HCT116 (cell line): ENCODE measurements at regions not wholly inside any gene's neighbourhood (a gene's known extent, or its start where the extent isn't known, plus 50 kb on each side); places are given as distances from the start of the nearest gene placed in this dataset.

Source experiments
- ATAC-seq: fragments of 200-7000 bp; cut with Tn5 transposase; 2 replicates; pipeline ENCODE4 v1.9.1; 2020; ENCODE audit warnings: mild to moderate bottlenecking, moderate library complexity
- BruUV-seq: library from RNA; stranded (reverse); fragments of 400-500 nt; replicated peaks from 2 replicates; lab custom pipeline; 2021; lab: Mats Ljungman, UMichigan
- CTCF ChIA-PET: fragments of 300-600 bp; sonication (Branson Sonifier 250); formaldehyde crosslinking; loops from one replicate; lab custom pipeline; 2021; ENCODE audit warnings: antibody characterized with exemption; lab: Charles Lee
- POLR2A ChIA-PET: fragments of 300-600, 350-600 bp; sonication (Branson Sonifier 250); formaldehyde crosslinking; loops from one replicate; lab custom pipeline; 2021; ENCODE audit warnings: antibody characterized with exemption; lab: Charles Lee
- RAD21 ChIA-PET, 2 experiments: fragments of 300-600 bp; sonication (Branson Sonifier 250); formaldehyde crosslinking; loops; one replicate each; lab custom pipeline; 2023; ENCODE audit warnings: low total read pairs in 2 of 2; ENCODE audit not compliant: uncharacterized antibody in 2 of 2, unreplicated experiment in 2 of 2, low non-redundant PET in 1 of 2; lab: Charles Lee
- DNase-seq: peaks from one replicate; pipeline ENCODE4 v3.0.0-alpha.2; 2010; ENCODE audit warnings: low read depth, low spot score
- H2AFZ ChIP-seq: fragments of 200-600 bp; shearing (Covaris generic), sonication (generic); 2 replicates; pipeline ENCODE4 v1.6.1; 2017; ENCODE audit warnings: low read depth, mixed run types, mixed read lengths, antibody characterized with exemption, low read length; ENCODE audit not compliant: poor library complexity, severe bottlenecking
- H3K27ac ChIP-seq: 2 replicates; pipeline ENCODE4 v1.5.1; 2012; ENCODE audit warnings: low read depth, low read length
- H3K27me3 ChIP-seq: fragments of 200-600 bp; sonication (generic); 2 replicates; pipeline ENCODE4 v1.6.1; 2016; ENCODE audit warnings: mixed run types, low read length, mixed read lengths; ENCODE audit not compliant: insufficient read depth
- H3K36me3 ChIP-seq, 2 experiments: fragments of 200-500 bp in 1 of 2; fragments of 200-600 bp in 1 of 2; sonication (Bioruptor generic) in 1 of 2; sonication (generic) in 1 of 2; 2 replicates each; pipeline versions ENCODE4 v1.5.1 to v1.6.1; 2014 to 2016; ENCODE audit warnings: low read length in 2 of 2, inconsistent platforms in 1 of 2, mixed read lengths in 1 of 2, mixed run types in 1 of 2; ENCODE audit not compliant: insufficient read depth in 2 of 2, control insufficient read depth in 1 of 2
- H3K4me1 ChIP-seq, 2 experiments: fragments of 200-600 bp in 1 of 2; sonication (generic) in 1 of 2; 2 replicates each; pipeline versions ENCODE4 v1.5.1 to v1.6.1; 2012 to 2017; ENCODE audit warnings: low read length in 2 of 2, inconsistent platforms in 1 of 2, mild to moderate bottlenecking in 1 of 2, mixed read lengths in 1 of 2, mixed run types in 1 of 2, moderate library complexity in 1 of 2; ENCODE audit not compliant: insufficient read depth in 2 of 2, control insufficient read depth in 1 of 2
- H3K4me2 ChIP-seq: fragments of 200-600 bp; sonication (generic); 2 replicates; pipeline ENCODE4 v1.6.1; 2017; ENCODE audit warnings: mixed run types, low read length, mixed read lengths
- H3K4me3 ChIP-seq, 2 experiments: fragments of 200-600 bp in 1 of 2; sonication (generic) in 1 of 2; replicated peaks in 1 of 2; 2 replicates each; pipeline ENCODE4 v1.5.1; 2011 to 2016; ENCODE audit warnings: low read length in 2 of 2, control low read depth in 1 of 2, low read depth in 1 of 2, mild to moderate bottlenecking in 1 of 2, mixed read lengths in 1 of 2, mixed run types in 1 of 2
- H3K79me2 ChIP-seq: fragments of 200-600 bp; sonication (generic); 2 replicates; pipeline ENCODE4 v1.6.1; 2017; ENCODE audit warnings: mild to moderate bottlenecking, mixed run types, low read length, moderate library complexity, mixed read lengths; ENCODE audit not compliant: insufficient read depth
- H3K9ac ChIP-seq: fragments of 200-600 bp; sonication (generic); 2 replicates; pipeline ENCODE4 v1.6.1; 2016; ENCODE audit warnings: low read length, mixed read lengths
- H3K9me2 ChIP-seq: fragments of 200-600 bp; sonication (generic), shearing (Covaris generic); 2 replicates; pipeline ENCODE4 v1.6.1; 2017; ENCODE audit warnings: mixed run types, mild to moderate bottlenecking, moderate library complexity; ENCODE audit not compliant: insufficient read depth
- H3K9me3 ChIP-seq, 2 experiments: fragments of 200-500 bp in 1 of 2; fragments of 200-600 bp in 1 of 2; sonication (Bioruptor generic) in 1 of 2; sonication (generic) in 1 of 2; 2 replicates each; pipeline ENCODE4 v1.6.1; 2014 to 2017; ENCODE audit warnings: low read length in 2 of 2, mixed read lengths in 2 of 2, inconsistent platforms in 1 of 2, low read depth in 1 of 2, mild to moderate bottlenecking in 1 of 2, mixed run types in 1 of 2, moderate library complexity in 1 of 2; ENCODE audit not compliant: control insufficient read depth in 1 of 2, insufficient read depth in 1 of 2
- H4K20me1 ChIP-seq: fragments of 200-600 bp; sonication (generic), shearing (Covaris generic); 2 replicates; pipeline ENCODE4 v1.6.1; 2017; ENCODE audit warnings: mixed run types, mild to moderate bottlenecking, moderate library complexity; ENCODE audit not compliant: insufficient read depth
- ATF3 ChIP-seq: IDR thresholded peaks from 2 replicates; pipeline ENCODE4 v1.6.1; 2012
- CBX3 ChIP-seq: IDR thresholded peaks from 2 replicates; pipeline ENCODE4 v1.6.1; 2012; ENCODE audit warnings: low read depth
- CEBPB ChIP-seq: IDR thresholded peaks from 2 replicates; pipeline ENCODE4 v1.6.1; 2012; ENCODE audit warnings: low read depth
- EGR1 ChIP-seq: IDR thresholded peaks from 2 replicates; pipeline ENCODE4 v1.6.1; 2012; ENCODE audit warnings: low read depth
- ELF1 ChIP-seq: IDR thresholded peaks from 2 replicates; pipeline ENCODE4 v1.6.1; 2012; ENCODE audit warnings: low read depth, borderline replicate concordance
- EZH2 ChIP-seq: fragments of 200-600 bp; sonication (generic); IDR thresholded peaks from 2 replicates; pipeline ENCODE4 v1.6.1; 2017; ENCODE audit warnings: antibody characterized with exemption, mixed run types
- FOSL1 ChIP-seq: IDR thresholded peaks from 2 replicates; pipeline ENCODE4 v1.6.1; 2012; ENCODE audit warnings: low read depth
- JUND ChIP-seq: IDR thresholded peaks from 2 replicates; pipeline ENCODE4 v1.6.1; 2012
- MAX ChIP-seq: IDR thresholded peaks from 2 replicates; pipeline ENCODE4 v1.6.1; 2012
- POLR2AphosphoS5 ChIP-seq: IDR thresholded peaks from 2 replicates; pipeline ENCODE4 v1.6.1; 2011; ENCODE audit warnings: mild to moderate bottlenecking, low read depth, low read length, moderate library complexity
- RAD21 ChIP-seq: IDR thresholded peaks from 2 replicates; pipeline ENCODE4 v1.6.1; 2012; ENCODE audit warnings: low read depth, mild to moderate bottlenecking
- SIN3A ChIP-seq: IDR thresholded peaks from 2 replicates; pipeline ENCODE4 v1.6.1; 2012; ENCODE audit warnings: low read depth
- SP1 ChIP-seq: IDR thresholded peaks from 2 replicates; pipeline ENCODE4 v1.6.1; 2012; ENCODE audit warnings: low read depth
- SRF ChIP-seq: IDR thresholded peaks from 2 replicates; pipeline ENCODE4 v1.6.1; 2012; ENCODE audit warnings: low read depth
- TCF7L2 ChIP-seq: IDR thresholded peaks from 2 replicates; pipeline ENCODE4 v1.7.0; 2011; ENCODE audit warnings: borderline replicate concordance, inconsistent platforms; ENCODE audit not compliant: insufficient read depth, insufficient read length; ENCODE audit errors: extremely low read depth
- YY1 ChIP-seq: IDR thresholded peaks from 2 replicates; pipeline ENCODE4 v1.6.1; 2011; ENCODE audit warnings: low read length, low read depth, moderate library complexity, mild to moderate bottlenecking; ENCODE audit not compliant: insufficient replicate concordance; ENCODE audit errors: extremely low read depth
- ZFX ChIP-seq: fragments of 450-650 bp; IDR thresholded peaks from 2 replicates; pipeline ENCODE4 v1.6.1; 2017
- intact Hi-C: fragments of 100-400 bp; cut with micrococcal nuclease; formaldehyde crosslinking; loops from 2 replicates; pipeline ENCODE4 v1.10.0; 2022
- TF ChIP-seq, protein P1 (sequence below), 3 experiments: fragments of 200-600 bp in 1 of 3; sonication (generic) in 1 of 3; IDR thresholded peaks in 2 of 3; conservative IDR thresholded peaks in 1 of 3; 2 replicates each; pipeline ENCODE4 v1.5.1; 2012 to 2017; ENCODE audit warnings: low read depth in 2 of 3, low read length in 2 of 3, antibody characterized with exemption in 1 of 3, borderline replicate concordance in 1 of 3, control low read depth in 1 of 3, mild to moderate bottlenecking in 1 of 3, mixed read lengths in 1 of 3, mixed run types in 1 of 3, moderate library complexity in 1 of 3; ENCODE audit not compliant: insufficient read depth in 1 of 3
- TF ChIP-seq, protein P2 (sequence below): IDR thresholded peaks from 2 replicates; pipeline ENCODE4 v1.6.1; 2011; ENCODE audit warnings: mild to moderate bottlenecking, low read length, moderate library complexity; ENCODE audit not compliant: insufficient replicate concordance; ENCODE audit errors: extremely low read depth

GRCh38 chr2:55807900-55808299 is 114.3 kb upstream of the PNPT1 start (continued):
- TF ChIP-seq MAX, result no peak
- no peak for TF ChIP-seq ZFX
- no peak for TF ChIP-seq CBX3
- TF ChIP-seq SIN3A, result no peak
- TF ChIP-seq, protein P1, sequence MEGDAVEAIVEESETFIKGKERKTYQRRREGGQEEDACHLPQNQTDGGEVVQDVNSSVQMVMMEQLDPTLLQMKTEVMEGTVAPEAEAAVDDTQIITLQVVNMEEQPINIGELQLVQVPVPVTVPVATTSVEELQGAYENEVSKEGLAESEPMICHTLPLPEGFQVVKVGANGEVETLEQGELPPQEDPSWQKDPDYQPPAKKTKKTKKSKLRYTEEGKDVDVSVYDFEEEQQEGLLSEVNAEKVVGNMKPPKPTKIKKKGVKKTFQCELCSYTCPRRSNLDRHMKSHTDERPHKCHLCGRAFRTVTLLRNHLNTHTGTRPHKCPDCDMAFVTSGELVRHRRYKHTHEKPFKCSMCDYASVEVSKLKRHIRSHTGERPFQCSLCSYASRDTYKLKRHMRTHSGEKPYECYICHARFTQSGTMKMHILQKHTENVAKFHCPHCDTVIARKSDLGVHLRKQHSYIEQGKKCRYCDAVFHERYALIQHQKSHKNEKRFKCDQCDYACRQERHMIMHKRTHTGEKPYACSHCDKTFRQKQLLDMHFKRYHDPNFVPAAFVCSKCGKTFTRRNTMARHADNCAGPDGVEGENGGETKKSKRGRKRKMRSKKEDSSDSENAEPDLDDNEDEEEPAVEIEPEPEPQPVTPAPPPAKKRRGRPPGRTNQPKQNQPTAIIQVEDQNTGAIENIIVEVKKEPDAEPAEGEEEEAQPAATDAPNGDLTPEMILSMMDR (IDR thresholded peaks at IDR 0.05 in 2 of 3, conservative IDR thresholded peaks at IDR 0.05 in 1 of 3; ENCODE audit: borderline replicate concordance in 1 of 3, insufficient read depth in 1 of 3, low read depth in 2 of 3, low read length in 2 of 3), result no peak
- no peak for TF ChIP-seq SRF
- TF ChIP-seq, all 23 proteins: peak for 0

GRCh38 chr2:55805686-55806085 is 112.0 kb upstream of the PNPT1 start:
- Histone ChIP-seq H4K20me1 (no peaks in the 10 kb centered on the region), H3K4me2 (no peak overlapping the region), H3K79me2 (no peaks in the 10 kb centered on the region), H3K9me3 (no peaks in the 10 kb centered on the region), H3K36me3 (no peaks in the 10 kb centered on the region), H3K9me2 (no peaks in the 10 kb centered on the region), H3K4me1 (no peaks in the 10 kb centered on the region), H2AFZ (no peak overlapping the region), H3K27me3 (no peaks in the 10 kb centered on the region), H3K27ac (no peak overlapping the region), H3K4me3 (no peak overlapping the region), H3K9ac (no peak overlapping the region)
- RAD21 ChIA-PET, result no interaction called here
- POLR2A ChIA-PET, result no interaction called here
- CTCF ChIA-PET, result no interaction called here
- intact Hi-C loops, result no loop called here
- TF ChIP-seq EGR1 (no peak), CEBPB (no peak), ATF3 (no peak), YY1 (no peak), TCF7L2 (no peak), SP1 (no peak), SIN3A (no peak), MAX (no peak), ZFX (no peak), FOSL1 (no peak), RAD21 (no peak), ELF1 (no peak), POLR2AphosphoS5 (no peak), EZH2 (no peak), JUND (no peak)
- TF ChIP-seq, protein P1 (IDR thresholded peaks at IDR 0.05 in 2 of 3, conservative IDR thresholded peaks at IDR 0.05 in 1 of 3; ENCODE audit: borderline replicate concordance in 1 of 3, insufficient read depth in 1 of 3, low read depth in 2 of 3, low read length in 2 of 3), result no peak
- TF ChIP-seq, protein P2, sequence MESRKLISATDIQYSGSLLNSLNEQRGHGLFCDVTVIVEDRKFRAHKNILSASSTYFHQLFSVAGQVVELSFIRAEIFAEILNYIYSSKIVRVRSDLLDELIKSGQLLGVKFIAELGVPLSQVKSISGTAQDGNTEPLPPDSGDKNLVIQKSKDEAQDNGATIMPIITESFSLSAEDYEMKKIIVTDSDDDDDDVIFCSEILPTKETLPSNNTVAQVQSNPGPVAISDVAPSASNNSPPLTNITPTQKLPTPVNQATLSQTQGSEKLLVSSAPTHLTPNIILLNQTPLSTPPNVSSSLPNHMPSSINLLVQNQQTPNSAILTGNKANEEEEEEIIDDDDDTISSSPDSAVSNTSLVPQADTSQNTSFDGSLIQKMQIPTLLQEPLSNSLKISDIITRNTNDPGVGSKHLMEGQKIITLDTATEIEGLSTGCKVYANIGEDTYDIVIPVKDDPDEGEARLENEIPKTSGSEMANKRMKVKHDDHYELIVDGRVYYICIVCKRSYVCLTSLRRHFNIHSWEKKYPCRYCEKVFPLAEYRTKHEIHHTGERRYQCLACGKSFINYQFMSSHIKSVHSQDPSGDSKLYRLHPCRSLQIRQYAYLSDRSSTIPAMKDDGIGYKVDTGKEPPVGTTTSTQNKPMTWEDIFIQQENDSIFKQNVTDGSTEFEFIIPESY, result no peak
- ATAC-seq (no peak), DNase-seq (no peak)
- no TSS peak for BruUV-seq
